ENCODE measurements at regions not wholly inside any gene's neighbourhood (a gene's known extent, or its start where the extent isn't known, plus 50 kb on each side); places are given as distances from the start of the nearest gene placed in this dataset.

DNA sequence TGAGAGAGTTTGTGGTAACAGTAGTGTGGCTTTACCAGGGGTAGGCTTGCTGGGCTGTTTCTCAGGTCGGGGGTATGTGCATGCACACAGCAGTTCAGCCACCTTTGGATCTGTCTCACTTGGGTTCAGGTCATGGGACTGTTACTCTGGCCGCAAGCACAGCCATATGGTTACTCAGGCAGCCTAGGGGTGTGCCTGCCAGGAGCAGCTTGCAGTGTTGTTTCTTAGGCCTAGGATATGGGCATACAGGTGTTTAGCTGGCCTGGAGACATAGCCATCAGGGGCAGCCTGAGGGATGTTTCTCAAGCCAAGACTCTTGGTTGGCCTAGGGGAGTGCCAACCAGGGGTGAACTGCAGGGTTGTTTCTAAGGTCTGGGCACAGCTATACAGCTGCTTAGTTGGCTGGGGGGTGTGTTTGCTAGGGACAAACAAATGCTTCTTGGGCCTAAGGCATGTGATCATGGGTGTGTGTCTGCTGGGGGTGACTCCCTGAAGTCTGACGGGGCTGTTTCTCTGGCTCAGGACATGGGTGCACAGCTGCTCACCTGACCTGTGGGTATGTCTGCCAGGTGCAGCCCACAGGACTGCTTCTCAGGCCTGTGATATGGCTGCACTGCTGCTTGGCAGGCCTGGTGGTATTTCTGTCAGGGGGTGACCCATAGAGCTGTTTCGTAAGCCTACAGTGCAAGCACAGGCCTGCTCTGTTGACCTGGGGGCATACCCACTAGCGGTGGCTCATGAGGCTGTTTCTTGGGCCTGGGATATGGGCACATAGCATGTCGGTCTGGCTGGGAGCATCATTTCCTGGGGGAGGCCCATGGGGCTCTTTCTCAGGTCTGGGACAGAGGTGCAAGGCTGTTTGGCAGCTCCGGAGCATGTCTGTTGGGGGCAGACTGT is 168.0 kb upstream of the THRB start:
- H3K27me3 ChIP-seq (ENCODE audit: control insufficient read depth in 3 of 3, insufficient read depth in 3 of 3, low read length in 3 of 3): no peaks in the 10 kb centered on the region
- WGBS, 3 donors: 84 to 89% (median 86%) methylated on average over 7 of the region's 7 CpGs
- no peak overlapping the region for H3K4me3 ChIP-seq (ENCODE audit: low read depth in 1 of 3, low read length in 3 of 3)
- H3K9me3 ChIP-seq (ENCODE audit: control insufficient read depth in 2 of 2, insufficient read depth in 1 of 2, low read depth in 1 of 2, low read length in 1 of 2): no peaks in the 10 kb centered on the region
- DNase-seq (peak in 1 of 2 donors; percentile 25), FAIRE-seq (no peak)
- H3K4me1 ChIP-seq (ENCODE audit: control insufficient read depth in 3 of 3, insufficient read depth in 2 of 3, low read depth in 1 of 3, low read length in 2 of 3): no peaks in the 10 kb centered on the region
- no peak overlapping the region for H3K27ac ChIP-seq (ENCODE audit: low read depth in 1 of 3, low read length in 2 of 3)
- no peaks in the 10 kb centered on the region for H3K36me3 ChIP-seq (ENCODE audit: control insufficient read depth in 3 of 3, insufficient read depth in 2 of 3, low read depth in 1 of 3, low read length in 3 of 3)

DNA sequence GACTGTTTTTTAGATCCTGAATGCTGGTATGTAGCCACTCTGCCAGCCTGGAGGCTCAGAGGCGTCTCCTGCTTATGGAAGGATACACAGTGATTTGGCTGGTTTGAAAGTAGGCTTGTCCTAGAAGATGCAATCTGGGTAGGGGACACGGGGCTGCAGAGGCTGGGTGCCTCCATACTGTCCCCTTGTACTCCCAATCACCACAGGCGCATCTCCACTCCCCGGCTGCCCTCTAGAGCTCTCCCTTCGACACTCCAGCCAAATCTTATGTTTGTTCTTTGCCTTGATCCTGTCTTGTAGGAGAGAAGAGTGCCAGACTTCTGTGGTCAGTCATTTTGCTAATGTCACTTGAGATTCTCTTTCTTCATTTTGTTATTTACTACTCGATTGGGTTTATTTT is 168.8 kb upstream of the THRB start:
- H3K4me1 ChIP-seq (ENCODE audit: control insufficient read depth in 3 of 3, insufficient read depth in 2 of 3, low read depth in 1 of 3, low read length in 2 of 3): no peaks in the 10 kb centered on the region
- no peaks in the 10 kb centered on the region for H3K27me3 ChIP-seq (ENCODE audit: control insufficient read depth in 3 of 3, insufficient read depth in 3 of 3, low read length in 3 of 3)
- no peak for FAIRE-seq
- no peak overlapping the region for H3K27ac ChIP-seq (ENCODE audit: low read depth in 1 of 3, low read length in 2 of 3)
- no peak for DNase-seq
- no peak overlapping the region for H3K4me3 ChIP-seq (ENCODE audit: low read depth in 1 of 3, low read length in 3 of 3)
- no peaks in the 10 kb centered on the region for H3K9me3 ChIP-seq (ENCODE audit: control insufficient read depth in 2 of 2, insufficient read depth in 1 of 2, low read depth in 1 of 2, low read length in 1 of 2)
- 88 to 92% (median 90%) methylated on average over 6 of the region's 6 CpGs for WGBS, 3 donors
- no peaks in the 10 kb centered on the region for H3K36me3 ChIP-seq (ENCODE audit: control insufficient read depth in 3 of 3, insufficient read depth in 2 of 3, low read depth in 1 of 3, low read length in 3 of 3)

GRCh38 chr3:24668039-24668438 is 173.4 kb upstream of the THRB start:
- no peak overlapping the region for H3K4me3 ChIP-seq (ENCODE audit: low read depth in 1 of 3, low read length in 3 of 3)
- no peaks in the 10 kb centered on the region for H3K27me3 ChIP-seq (ENCODE audit: control insufficient read depth in 3 of 3, insufficient read depth in 3 of 3, low read length in 3 of 3)
- no peaks in the 10 kb centered on the region for H3K36me3 ChIP-seq (ENCODE audit: control insufficient read depth in 3 of 3, insufficient read depth in 2 of 3, low read depth in 1 of 3, low read length in 3 of 3)
- WGBS, 3 donors: 86 to 92% (median 88%) methylated on average over 3 of the region's 3 CpGs
- H3K4me1 ChIP-seq (ENCODE audit: control insufficient read depth in 3 of 3, insufficient read depth in 2 of 3, low read depth in 1 of 3, low read length in 2 of 3): no peaks in the 10 kb centered on the region
- no peak for DNase-seq
- no peaks in the 10 kb centered on the region for H3K9me3 ChIP-seq (ENCODE audit: control insufficient read depth in 2 of 2, insufficient read depth in 1 of 2, low read depth in 1 of 2, low read length in 1 of 2)
- no peak overlapping the region for H3K27ac ChIP-seq (ENCODE audit: low read depth in 1 of 3, low read length in 2 of 3)
- no peak for FAIRE-seq

DNA sequence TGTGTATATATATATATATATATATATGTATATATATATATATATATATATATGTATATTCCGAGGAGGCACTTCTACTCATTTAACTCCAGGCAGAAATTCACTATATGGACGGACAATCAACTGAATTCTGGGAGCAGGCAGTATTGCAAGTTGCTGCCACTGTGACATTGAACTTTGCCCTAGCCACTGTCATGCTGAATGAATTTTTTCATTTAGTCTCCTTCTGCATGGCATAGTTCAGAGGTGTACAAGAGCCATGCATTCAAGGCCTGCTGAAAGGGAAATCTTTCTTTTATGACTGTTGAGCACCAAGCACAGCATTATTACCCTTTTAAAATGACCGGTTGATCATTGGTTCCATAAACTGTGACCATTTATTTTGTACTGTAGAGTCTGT is 176.2 kb upstream of the THRB start:
- Histone ChIP-seq H3K36me3 (ENCODE audit: control insufficient read depth in 3 of 3, insufficient read depth in 2 of 3, low read depth in 1 of 3, low read length in 3 of 3) (no peaks in the 10 kb centered on the region), H3K27ac (ENCODE audit: low read depth in 1 of 3, low read length in 2 of 3) (no peak overlapping the region), H3K27me3 (ENCODE audit: control insufficient read depth in 3 of 3, insufficient read depth in 3 of 3, low read length in 3 of 3) (no peaks in the 10 kb centered on the region), H3K9me3 (ENCODE audit: control insufficient read depth in 2 of 2, insufficient read depth in 1 of 2, low read depth in 1 of 2, low read length in 1 of 2) (no peaks in the 10 kb centered on the region), H3K4me1 (ENCODE audit: control insufficient read depth in 3 of 3, insufficient read depth in 2 of 3, low read depth in 1 of 3, low read length in 2 of 3) (no peaks in the 10 kb centered on the region), H3K4me3 (ENCODE audit: low read depth in 1 of 3, low read length in 3 of 3) (no peak overlapping the region)
- WGBS, 3 donors: 34 to 68% (median 65%) methylated on average over 3 of the region's 3 CpGs
- no peak for FAIRE-seq
- DNase-seq: peak; percentile 21 to 40

DNA sequence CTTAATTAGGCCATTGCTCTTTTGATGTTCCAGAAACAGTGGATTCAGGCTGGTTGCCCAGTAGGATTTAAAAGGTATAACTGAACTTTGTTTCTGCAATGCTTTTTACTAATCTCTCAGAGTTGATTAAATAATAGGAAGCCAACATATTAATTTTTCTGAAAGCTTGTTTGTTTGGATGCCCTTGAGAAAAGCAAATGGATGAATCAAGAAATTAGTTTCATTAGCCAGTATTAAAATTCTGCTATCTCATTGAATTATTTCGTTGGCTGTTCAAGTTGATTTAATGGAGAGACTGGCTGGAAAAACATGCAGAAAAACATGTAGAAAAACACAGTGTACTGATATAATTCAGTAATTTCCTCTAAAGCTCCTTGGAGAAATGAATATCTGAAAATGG is 178.9 kb upstream of the THRB start:
- no peak for DNase-seq
- H3K27me3 ChIP-seq (ENCODE audit: control insufficient read depth in 3 of 3, insufficient read depth in 3 of 3, low read length in 3 of 3): no peaks in the 10 kb centered on the region
- 74 to 77% (median 74%) methylated on average over 1 of the region's 1 CpG for WGBS, 3 donors
- no peaks in the 10 kb centered on the region for H3K9me3 ChIP-seq (ENCODE audit: control insufficient read depth in 2 of 2, insufficient read depth in 1 of 2, low read depth in 1 of 2, low read length in 1 of 2)
- H3K4me1 ChIP-seq (ENCODE audit: control insufficient read depth in 3 of 3, insufficient read depth in 2 of 3, low read depth in 1 of 3, low read length in 2 of 3): peaks cover 0 to 4% (median 0%) of the 10 kb centered on the region in 3 donors
- FAIRE-seq: no peak
- no peak overlapping the region for H3K4me3 ChIP-seq (ENCODE audit: low read depth in 1 of 3, low read length in 3 of 3)
- no peaks in the 10 kb centered on the region for H3K36me3 ChIP-seq (ENCODE audit: control insufficient read depth in 3 of 3, insufficient read depth in 2 of 3, low read depth in 1 of 3, low read length in 3 of 3)
- no peak overlapping the region for H3K27ac ChIP-seq (ENCODE audit: low read depth in 1 of 3, low read length in 2 of 3)

- WGBS, 3 donors: 95 to 99% (median 96%) methylated on average over 2 of the region's 2 CpGs
- no peak for DNase-seq
These were observed 179.6 kb upstream of the THRB start for GRCh38 chr3:24674261-24674660.

DNA sequence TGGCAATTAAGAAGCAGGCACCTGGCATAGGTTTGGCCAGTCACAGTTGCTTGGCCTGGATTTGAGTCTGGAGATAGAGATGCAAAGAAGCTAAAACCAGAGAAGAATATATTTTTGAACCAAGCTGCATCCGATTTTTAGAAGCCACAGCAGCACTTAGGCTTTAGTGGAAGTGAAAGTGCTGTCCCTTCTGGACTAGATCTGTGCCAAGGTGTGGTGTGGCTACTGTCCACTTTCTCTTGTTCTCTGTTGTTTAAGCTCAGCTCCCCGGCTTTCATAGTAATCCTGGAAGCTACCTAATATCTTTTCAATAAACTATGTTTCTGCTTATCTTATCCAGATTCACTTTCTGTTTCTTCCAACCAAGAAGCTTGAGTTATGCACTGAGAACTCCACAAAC is 183.4 kb upstream of the THRB start:
- Histone ChIP-seq H3K36me3 (ENCODE audit: control insufficient read depth in 3 of 3, insufficient read depth in 2 of 3, low read depth in 1 of 3, low read length in 3 of 3) (no peaks in the 10 kb centered on the region), H3K27me3 (ENCODE audit: control insufficient read depth in 3 of 3, insufficient read depth in 3 of 3, low read length in 3 of 3) (no peaks in the 10 kb centered on the region), H3K9me3 (ENCODE audit: control insufficient read depth in 2 of 2, insufficient read depth in 1 of 2, low read depth in 1 of 2, low read length in 1 of 2) (no peaks in the 10 kb centered on the region), H3K4me3 (ENCODE audit: low read depth in 1 of 3, low read length in 3 of 3) (no peak overlapping the region), H3K27ac (ENCODE audit: low read depth in 1 of 3, low read length in 2 of 3) (no peak overlapping the region), H3K4me1 (ENCODE audit: control insufficient read depth in 3 of 3, insufficient read depth in 2 of 3, low read depth in 1 of 3, low read length in 2 of 3) (peaks cover 0 to 6% (median 0%) of the 10 kb centered on the region in 3 donors)
- 36 to 47% (median 37%) methylated on average over 2 of the region's 2 CpGs for WGBS, 3 donors
- no peak for FAIRE-seq
- no peak for DNase-seq

More at GRCh38 chr3:24674261-24674660, 179.6 kb upstream of the THRB start:
- Histone ChIP-seq H3K9me3 (ENCODE audit: control insufficient read depth in 2 of 2, insufficient read depth in 1 of 2, low read depth in 1 of 2, low read length in 1 of 2) (no peaks in the 10 kb centered on the region), H3K27me3 (ENCODE audit: control insufficient read depth in 3 of 3, insufficient read depth in 3 of 3, low read length in 3 of 3) (no peaks in the 10 kb centered on the region), H3K4me1 (ENCODE audit: control insufficient read depth in 3 of 3, insufficient read depth in 2 of 3, low read depth in 1 of 3, low read length in 2 of 3) (peaks cover 0 to 4% (median 0%) of the 10 kb centered on the region in 3 donors), H3K4me3 (ENCODE audit: low read depth in 1 of 3, low read length in 3 of 3) (no peak overlapping the region), H3K36me3 (ENCODE audit: control insufficient read depth in 3 of 3, insufficient read depth in 2 of 3, low read depth in 1 of 3, low read length in 3 of 3) (no peaks in the 10 kb centered on the region), H3K27ac (ENCODE audit: low read depth in 1 of 3, low read length in 2 of 3) (no peak overlapping the region)
- FAIRE-seq: no peak

- no peak for DNase-seq
- Histone ChIP-seq H3K9me3 (ENCODE audit: control insufficient read depth in 2 of 2, insufficient read depth in 1 of 2, low read depth in 1 of 2, low read length in 1 of 2) (no peaks in the 10 kb centered on the region), H3K4me3 (ENCODE audit: low read depth in 1 of 3, low read length in 3 of 3) (no peak overlapping the region), H3K36me3 (ENCODE audit: control insufficient read depth in 3 of 3, insufficient read depth in 2 of 3, low read depth in 1 of 3, low read length in 3 of 3) (no peaks in the 10 kb centered on the region), H3K27ac (ENCODE audit: low read depth in 1 of 3, low read length in 2 of 3) (no peak overlapping the region), H3K4me1 (ENCODE audit: control insufficient read depth in 3 of 3, insufficient read depth in 2 of 3, low read depth in 1 of 3, low read length in 2 of 3) (peaks cover 0 to 10% (median 0%) of the 10 kb centered on the region in 3 donors), H3K27me3 (ENCODE audit: control insufficient read depth in 3 of 3, insufficient read depth in 3 of 3, low read length in 3 of 3) (no peaks in the 10 kb centered on the region)
- WGBS, 3 donors: 61 to 76% (median 62%) methylated on average over 7 of the region's 7 CpGs
- FAIRE-seq: no peak
These were observed 183.8 kb upstream of the THRB start for GRCh38 chr3:24678421-24678865.

DNA sequence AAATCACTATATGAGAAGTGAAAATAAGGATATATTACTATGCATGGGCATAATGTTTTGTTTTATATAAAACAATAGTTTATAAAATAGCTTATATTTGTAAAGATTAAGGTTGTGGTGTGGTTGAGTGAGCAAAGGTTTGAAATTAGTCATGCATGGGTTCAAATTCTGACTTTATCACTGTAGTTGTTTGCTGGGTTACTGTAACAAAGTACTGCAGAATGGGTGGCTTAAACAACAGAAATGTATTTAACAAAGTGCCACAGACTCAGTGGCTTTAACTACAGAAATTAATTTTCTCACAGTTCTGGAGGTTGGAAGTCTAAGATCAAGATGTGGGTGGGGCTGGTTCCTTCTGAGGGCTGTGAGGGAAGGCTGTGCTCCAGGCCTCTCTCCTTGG is 184.8 kb upstream of the THRB start:
- Histone ChIP-seq H3K9me3 (ENCODE audit: control insufficient read depth in 2 of 2, insufficient read depth in 1 of 2, low read depth in 1 of 2, low read length in 1 of 2) (no peaks in the 10 kb centered on the region), H3K4me1 (ENCODE audit: control insufficient read depth in 3 of 3, insufficient read depth in 2 of 3, low read depth in 1 of 3, low read length in 2 of 3) (peaks cover 0 to 14% (median 0%) of the 10 kb centered on the region in 3 donors), H3K27me3 (ENCODE audit: control insufficient read depth in 3 of 3, insufficient read depth in 3 of 3, low read length in 3 of 3) (no peaks in the 10 kb centered on the region), H3K4me3 (ENCODE audit: low read depth in 1 of 3, low read length in 3 of 3) (no peak overlapping the region), H3K36me3 (ENCODE audit: control insufficient read depth in 3 of 3, insufficient read depth in 2 of 3, low read depth in 1 of 3, low read length in 3 of 3) (no peaks in the 10 kb centered on the region), H3K27ac (ENCODE audit: low read depth in 1 of 3, low read length in 2 of 3) (no peak overlapping the region)
- no peak for DNase-seq
- FAIRE-seq: no peak
